Epithelial cell of esophagus (primary cell): ENCODE measurements at regions not wholly inside any gene's neighbourhood (a gene's known extent, or its start where the extent isn't known, plus 50 kb on each side); places are given as distances from the start of the nearest gene placed in this dataset.

Experiments used
- DNase-seq: peaks from one replicate; pipeline ENCODE4 v3.0.0; 2010; ENCODE audit warnings: low read depth
- H3K4me3 ChIP-seq: 2 replicates; pipeline ENCODE4 v1.5.1; 2011; ENCODE audit warnings: mild to moderate bottlenecking, low read length, control low read depth
- CTCF ChIP-seq: IDR thresholded peaks from 2 replicates; pipeline ENCODE4 v1.5.1; 2011; ENCODE audit warnings: low read depth, mild to moderate bottlenecking, low read length, control low read depth, inconsistent platforms; ENCODE audit not compliant: insufficient read depth; ENCODE audit errors: missing control alignments

- DNase-seq, result no peak
- no peak for TF ChIP-seq CTCF
- no peak overlapping the region for H3K4me3 ChIP-seq
Observed at GRCh38 chr10:22477334-22478287, 132.3 kb downstream of the SPAG6 start.

- no peak for TF ChIP-seq CTCF
Observed at GRCh38 chr10:22478555-22479334, 133.4 kb downstream of the SPAG6 start.

GRCh38 chr10:22479419-22479818, 134.1 kb downstream of the SPAG6 start:
- DNase-seq, result no peak
- H3K4me3 ChIP-seq, result no peak overlapping the region
- TF ChIP-seq CTCF, result no peak

More at GRCh38 chr10:22478555-22479334, 133.4 kb downstream of the SPAG6 start:
- H3K4me3 ChIP-seq, result no peak overlapping the region
- DNase-seq, result no peak

- no peak overlapping the region for H3K4me3 ChIP-seq
- no peak for DNase-seq
- TF ChIP-seq CTCF, result no peak
Observed at GRCh38 chr10:22481106-22481505, 135.8 kb downstream of the SPAG6 start.

GRCh38 chr10:22481687-22482539, 136.6 kb downstream of the SPAG6 start:
- no peak for TF ChIP-seq CTCF
- peak; percentile 41 for DNase-seq
- no peak overlapping the region for H3K4me3 ChIP-seq

- no peak for DNase-seq
- H3K4me3 ChIP-seq, result no peak overlapping the region
- TF ChIP-seq CTCF, result no peak
Observed at GRCh38 chr10:22483132-22483531, 137.8 kb downstream of the SPAG6 start.
